Rectal smooth muscle tissue (tissue), 1 donor: ENCODE measurements at regions not wholly inside any gene's neighbourhood (a gene's known extent, or its start where the extent isn't known, plus 50 kb on each side); places are given as distances from the start of the nearest gene placed in this dataset.

Experiments used
- H3K27ac ChIP-seq: one replicate; pipeline ENCODE4 v1.7.0; 2013; ENCODE audit warnings: low read depth, low read length, inconsistent platforms
- H3K27me3 ChIP-seq: one replicate; pipeline ENCODE4 v1.7.0; 2013; ENCODE audit warnings: low read length; ENCODE audit not compliant: control insufficient read depth, insufficient read depth
- H3K36me3 ChIP-seq: one replicate; pipeline ENCODE4 v1.7.0; 2013; ENCODE audit warnings: low read length; ENCODE audit not compliant: control insufficient read depth, insufficient read depth
- H3K4me1 ChIP-seq: one replicate; pipeline ENCODE4 v1.7.0; 2013; ENCODE audit warnings: low read length; ENCODE audit not compliant: control insufficient read depth, insufficient read depth
- H3K4me3 ChIP-seq: one replicate; pipeline ENCODE4 v1.7.0; 2013; ENCODE audit warnings: low read length
- H3K9ac ChIP-seq: one replicate; pipeline ENCODE4 v1.7.0; 2013; ENCODE audit warnings: low read length

GRCh38 chr20:50350510-50351249 is 159.5 kb upstream of the PTPN1 start:
- H3K36me3 ChIP-seq = no peaks in the 10 kb centered on the region
- no peak overlapping the region for H3K4me3 ChIP-seq
- H3K9ac ChIP-seq = no peak overlapping the region
- no peak overlapping the region for H3K27ac ChIP-seq
- peaks cover 5% of the 10 kb centered on the region for H3K4me1 ChIP-seq
- H3K27me3 ChIP-seq = no peaks in the 10 kb centered on the region

GRCh38 chr20:50351541-50351940 is 158.6 kb upstream of the PTPN1 start:
- no peak overlapping the region for H3K27ac ChIP-seq
- H3K36me3 ChIP-seq = no peaks in the 10 kb centered on the region
- H3K4me3 ChIP-seq = no peak overlapping the region
- no peaks in the 10 kb centered on the region for H3K27me3 ChIP-seq
- no peak overlapping the region for H3K9ac ChIP-seq
- H3K4me1 ChIP-seq = peaks cover under 1% of the 10 kb centered on the region

GRCh38 chr20:50353289-50353961 is 156.8 kb upstream of the PTPN1 start:
- H3K27ac ChIP-seq = no peak overlapping the region
- no peak overlapping the region for H3K9ac ChIP-seq
- no peaks in the 10 kb centered on the region for H3K27me3 ChIP-seq
- no peaks in the 10 kb centered on the region for H3K4me1 ChIP-seq
- H3K36me3 ChIP-seq = no peaks in the 10 kb centered on the region
- no peak overlapping the region for H3K4me3 ChIP-seq

- no peak overlapping the region for H3K4me3 ChIP-seq
- H3K36me3 ChIP-seq = no peaks in the 10 kb centered on the region
- no peaks in the 10 kb centered on the region for H3K27me3 ChIP-seq
- H3K9ac ChIP-seq = no peak overlapping the region
- H3K4me1 ChIP-seq = no peaks in the 10 kb centered on the region
- no peak overlapping the region for H3K27ac ChIP-seq
Observed at GRCh38 chr20:50354721-50355589, 155.2 kb upstream of the PTPN1 start.

DNA sequence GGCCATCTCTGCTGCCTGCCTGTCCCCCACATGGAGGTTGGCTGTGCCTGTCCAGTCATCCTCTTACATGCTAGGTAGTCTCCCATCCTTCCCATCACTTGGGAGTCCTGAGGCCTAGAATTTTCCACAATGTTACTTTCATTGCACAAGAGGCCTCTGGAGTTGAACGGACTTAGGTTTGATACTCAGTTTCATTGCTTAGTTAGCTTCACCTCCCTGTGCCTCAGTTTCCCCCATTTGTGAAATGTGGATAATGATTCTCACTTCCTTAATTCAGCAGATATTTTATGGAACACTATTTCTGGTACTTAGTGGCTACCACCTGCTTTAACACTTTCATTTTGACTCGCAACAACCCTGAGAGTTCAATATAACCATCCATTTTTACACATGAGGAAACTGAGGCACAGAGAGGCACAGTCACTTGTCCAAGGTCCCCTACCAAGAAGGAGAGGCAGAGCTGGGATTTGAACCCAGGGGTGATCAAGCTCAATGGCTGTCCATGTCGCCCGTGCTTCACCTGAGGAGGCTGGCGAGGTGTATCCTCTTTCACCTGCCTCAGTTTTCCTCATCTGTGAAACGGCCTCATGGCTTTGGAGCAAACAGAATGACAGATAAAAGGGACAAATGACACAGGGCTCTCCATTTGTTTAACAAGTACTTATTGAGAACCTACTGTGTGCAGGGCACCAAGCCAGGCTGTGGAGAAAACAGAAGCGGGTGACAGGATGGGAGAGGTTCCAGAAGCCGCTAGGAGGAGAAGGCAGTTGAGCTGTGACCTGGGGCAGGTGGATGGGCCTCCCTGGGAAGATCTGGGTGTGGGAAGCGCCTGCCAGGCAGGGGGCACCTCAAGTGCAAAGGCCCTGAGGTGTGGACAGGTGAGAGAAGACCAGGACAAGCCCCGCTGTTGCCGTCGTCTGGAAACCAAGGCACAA is 154.3 kb upstream of the PTPN1 start:
- Histone ChIP-seq H3K36me3 (no peaks in the 10 kb centered on the region), H3K27me3 (no peaks in the 10 kb centered on the region), H3K4me1 (no peaks in the 10 kb centered on the region), H3K27ac (no peak overlapping the region), H3K9ac (no peak overlapping the region), H3K4me3 (no peak overlapping the region)

DNA sequence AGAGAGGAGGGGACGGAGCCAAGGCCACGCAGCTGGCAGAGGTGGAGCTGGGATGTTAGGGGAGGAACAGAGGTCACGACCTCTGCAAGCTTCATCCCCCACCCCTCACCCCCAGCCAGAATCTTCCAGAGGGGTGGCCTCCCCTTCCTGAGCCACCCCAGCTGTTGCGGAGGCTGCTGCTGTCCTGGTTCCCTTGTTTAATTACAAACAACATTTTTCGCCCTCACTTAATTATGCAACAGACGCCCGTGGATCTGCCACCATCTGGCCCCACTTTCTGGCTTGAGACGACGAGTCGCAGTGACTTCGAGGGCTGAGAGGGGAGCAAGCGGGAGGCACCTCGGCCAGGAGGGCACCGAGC is 153.7 kb upstream of the PTPN1 start:
- Histone ChIP-seq H3K9ac (no peak overlapping the region), H3K4me1 (no peaks in the 10 kb centered on the region), H3K27me3 (no peaks in the 10 kb centered on the region), H3K27ac (no peak overlapping the region), H3K4me3 (no peak overlapping the region), H3K36me3 (no peaks in the 10 kb centered on the region)

DNA sequence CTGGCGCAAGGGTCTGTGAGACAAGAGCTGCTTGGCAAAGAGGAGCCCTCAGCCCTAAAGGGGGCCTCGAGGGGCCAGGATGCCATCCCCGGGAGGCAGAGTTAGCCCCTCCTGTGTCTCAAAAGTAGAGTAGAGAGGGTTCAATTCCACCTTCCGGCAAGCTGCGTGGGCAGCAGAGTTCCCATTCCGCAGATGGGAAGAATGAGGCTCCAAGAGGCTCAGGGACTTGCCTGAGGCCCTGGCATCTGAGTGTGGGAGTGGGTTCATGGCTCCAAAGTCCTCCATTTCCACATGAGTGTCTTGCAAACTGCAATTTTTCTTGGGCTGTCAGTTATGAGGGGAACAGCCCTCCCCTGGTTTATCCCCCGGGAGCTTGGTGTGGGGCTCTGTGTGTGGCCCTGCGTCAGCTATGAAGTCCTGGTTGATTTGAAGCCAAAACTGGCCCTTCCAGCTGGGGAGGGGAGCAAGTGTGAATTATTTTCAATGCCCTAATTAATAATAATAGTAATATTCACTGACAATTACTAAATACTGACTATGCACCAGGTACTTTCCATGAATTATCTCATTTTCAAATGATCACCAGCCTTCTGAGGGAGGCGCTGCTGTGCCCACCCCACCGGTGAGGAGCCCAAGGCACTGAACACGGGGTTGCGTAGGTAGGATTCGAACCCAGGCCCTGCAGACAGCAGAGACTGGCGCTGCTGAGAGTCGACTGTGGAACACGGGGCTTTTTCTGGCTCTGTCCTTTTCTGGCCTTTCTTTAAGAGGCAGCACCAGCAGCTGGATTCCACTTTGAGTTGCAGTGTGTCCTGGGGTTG is 153.0 kb upstream of the PTPN1 start:
- H3K36me3 ChIP-seq = no peaks in the 10 kb centered on the region
- no peak overlapping the region for H3K4me3 ChIP-seq
- no peaks in the 10 kb centered on the region for H3K4me1 ChIP-seq
- H3K27ac ChIP-seq = no peak overlapping the region
- no peaks in the 10 kb centered on the region for H3K27me3 ChIP-seq
- H3K9ac ChIP-seq = no peak overlapping the region

DNA sequence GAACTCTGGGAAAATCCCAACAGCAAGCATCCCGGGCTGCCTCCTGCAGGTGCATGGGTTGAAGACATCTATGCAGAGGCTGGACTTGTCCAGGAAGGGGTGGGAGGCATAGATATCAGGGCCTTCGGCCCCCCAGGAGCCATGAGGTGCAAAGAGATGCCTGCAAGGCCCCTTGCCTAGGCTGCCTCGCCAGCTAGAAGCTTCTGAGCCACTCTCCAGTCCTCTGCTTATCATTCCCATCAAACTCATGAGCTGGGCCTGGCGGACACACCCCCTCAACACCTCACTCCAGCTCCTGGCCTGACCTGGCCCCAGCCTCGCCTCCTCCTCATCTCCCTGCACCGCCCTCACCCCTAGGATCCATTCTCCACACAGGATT is 152.4 kb upstream of the PTPN1 start:
- Histone ChIP-seq H3K27me3 (no peaks in the 10 kb centered on the region), H3K4me1 (no peaks in the 10 kb centered on the region), H3K4me3 (no peak overlapping the region), H3K9ac (no peak overlapping the region), H3K36me3 (no peaks in the 10 kb centered on the region), H3K27ac (no peak overlapping the region)

DNA sequence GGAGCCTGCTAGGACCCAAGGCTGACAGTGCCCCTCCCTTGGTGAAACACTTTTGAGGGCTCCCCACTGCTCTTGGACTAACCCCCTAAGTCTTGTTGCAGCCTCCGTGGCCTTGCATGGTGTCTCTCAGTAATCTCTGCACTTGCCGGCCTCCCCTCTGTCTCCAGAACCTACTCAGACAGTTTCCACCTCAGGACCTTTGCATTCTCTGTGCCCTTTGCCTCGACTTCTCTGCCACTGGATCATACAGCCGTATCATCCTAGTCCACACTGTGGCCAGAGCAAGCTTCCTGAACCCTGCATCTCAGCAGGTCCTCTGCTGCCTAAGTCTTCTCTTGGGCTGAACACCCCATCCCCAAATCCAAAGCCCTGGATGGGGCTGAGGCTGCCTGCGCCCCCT is 152.0 kb upstream of the PTPN1 start:
- H3K27ac ChIP-seq = no peak overlapping the region
- no peak overlapping the region for H3K9ac ChIP-seq
- no peaks in the 10 kb centered on the region for H3K36me3 ChIP-seq
- H3K4me1 ChIP-seq = no peaks in the 10 kb centered on the region
- H3K27me3 ChIP-seq = no peaks in the 10 kb centered on the region
- no peak overlapping the region for H3K4me3 ChIP-seq

DNA sequence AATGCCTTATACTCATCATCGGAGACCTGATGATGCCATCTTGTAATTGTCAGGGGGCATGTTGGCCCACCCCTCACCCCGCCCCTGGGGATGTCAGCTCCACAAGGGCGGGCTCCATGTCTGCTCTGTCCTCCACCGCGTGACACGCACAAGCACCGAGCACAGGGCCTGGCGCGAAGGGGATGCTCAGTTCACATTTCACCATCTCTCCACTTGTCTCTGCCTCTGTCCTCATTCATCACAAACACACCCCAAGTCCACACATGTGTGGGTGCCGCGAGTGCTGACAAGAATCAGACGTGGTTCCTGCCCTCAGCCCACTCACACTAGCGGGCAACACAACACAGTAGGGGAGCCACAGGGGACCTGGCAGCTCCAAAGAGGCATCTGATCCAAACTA is 151.2 kb upstream of the PTPN1 start:
- no peak overlapping the region for H3K9ac ChIP-seq
- no peak overlapping the region for H3K4me3 ChIP-seq
- H3K27me3 ChIP-seq = no peaks in the 10 kb centered on the region
- H3K36me3 ChIP-seq = no peaks in the 10 kb centered on the region
- H3K27ac ChIP-seq = no peak overlapping the region
- H3K4me1 ChIP-seq = no peaks in the 10 kb centered on the region

GRCh38 chr20:50359607-50360217 is 150.5 kb upstream of the PTPN1 start:
- Histone ChIP-seq H3K4me1 (no peaks in the 10 kb centered on the region), H3K27me3 (no peaks in the 10 kb centered on the region), H3K9ac (no peak overlapping the region), H3K4me3 (no peak overlapping the region), H3K36me3 (no peaks in the 10 kb centered on the region), H3K27ac (no peak overlapping the region)
